HG03097 (cell line): ENCODE measurements at regions not wholly inside any gene's neighbourhood (a gene's known extent, or its start where the extent isn't known, plus 50 kb on each side); places are given as distances from the start of the nearest gene placed in this dataset.

Source experiments
- ATAC-seq: cut with Tn5 transposase; IDR thresholded peaks from one replicate; pipeline ENCODE4 v1.9.1; 2021; ENCODE audit not compliant: unreplicated experiment, low FRiP score

GRCh38 chr3:190728574-190729246 lies 133.8 kb downstream of the GMNC start:
- no peak for ATAC-seq

DNA sequence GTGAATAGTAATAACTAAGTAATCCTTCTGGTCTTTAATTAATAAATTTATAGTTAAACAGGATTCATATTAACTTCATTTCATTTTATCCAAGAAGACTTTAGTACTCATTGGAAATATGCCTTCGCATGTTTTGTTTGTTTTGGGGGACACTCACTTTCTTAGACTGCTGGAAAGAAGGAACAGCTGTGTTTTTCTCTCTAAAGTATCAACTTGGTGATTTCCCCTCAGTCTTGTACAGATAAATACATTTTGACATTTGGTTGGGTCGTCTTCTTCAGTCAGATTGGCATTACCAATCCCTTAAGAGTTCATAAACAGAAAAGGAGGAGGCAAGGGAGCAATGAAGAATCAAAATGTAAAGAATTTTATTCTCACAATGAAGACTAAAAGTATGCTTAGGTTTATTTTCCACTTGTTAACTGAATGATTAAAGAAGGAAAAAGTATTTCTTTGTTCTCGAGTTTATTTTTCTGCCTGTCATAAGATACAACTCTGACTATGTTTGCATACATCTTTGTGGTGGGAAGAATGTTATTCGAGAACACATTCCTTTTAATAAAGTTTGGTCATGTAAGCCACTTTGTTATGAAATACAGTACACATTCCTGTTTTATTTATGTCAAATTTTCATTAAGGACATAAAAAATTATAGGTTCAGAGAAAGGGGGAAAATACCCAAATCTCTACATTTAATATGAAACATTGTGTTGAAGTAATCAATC lies 140.2 kb downstream of the GMNC start:
- ATAC-seq, result no peak

- peak; percentile 93 for ATAC-seq
These were observed 141.2 kb downstream of the GMNC start for GRCh38 chr3:190721330-190721729.

DNA sequence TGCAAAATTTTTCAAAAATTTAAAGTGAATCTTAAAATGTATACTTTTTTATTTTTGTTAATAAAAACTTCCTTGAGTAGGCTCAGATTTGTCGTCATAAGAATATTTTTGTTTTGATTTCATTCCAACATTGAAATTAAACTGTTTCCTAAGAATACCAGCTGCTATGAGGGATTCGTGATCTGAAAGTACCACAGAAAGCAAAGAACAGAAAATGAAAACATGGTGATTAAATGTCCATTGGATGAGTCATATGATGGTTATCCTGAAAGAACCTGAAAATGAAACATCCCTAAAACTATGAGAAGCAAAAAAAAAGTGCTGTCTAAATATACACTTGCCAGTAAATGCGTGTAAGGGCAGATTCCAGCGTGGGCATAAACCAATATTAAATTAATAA lies 143.8 kb downstream of the GMNC start:
- ATAC-seq, result no peak

DNA sequence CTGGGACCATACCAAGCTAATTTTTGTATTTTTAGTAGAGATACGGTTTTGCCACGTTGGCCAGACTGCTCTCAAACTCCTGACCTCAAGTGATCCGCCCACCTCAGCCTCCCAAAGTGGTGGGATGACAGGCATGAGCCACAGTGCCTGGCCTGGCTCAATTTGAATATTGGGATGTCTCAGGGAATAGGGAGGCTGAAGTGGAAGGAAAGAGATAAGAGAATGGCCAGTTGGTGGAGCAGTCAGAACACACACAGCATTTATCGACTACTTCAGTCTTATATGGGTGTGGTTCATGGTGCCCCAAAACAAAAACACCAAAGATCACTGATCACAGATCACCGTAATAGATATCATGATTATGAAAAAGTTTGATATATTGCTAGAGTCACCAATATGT lies 144.4 kb downstream of the GMNC start:
- no peak for ATAC-seq

- no peak for ATAC-seq
These were observed 145.5 kb downstream of the GMNC start for GRCh38 chr3:190716961-190717360.

DNA sequence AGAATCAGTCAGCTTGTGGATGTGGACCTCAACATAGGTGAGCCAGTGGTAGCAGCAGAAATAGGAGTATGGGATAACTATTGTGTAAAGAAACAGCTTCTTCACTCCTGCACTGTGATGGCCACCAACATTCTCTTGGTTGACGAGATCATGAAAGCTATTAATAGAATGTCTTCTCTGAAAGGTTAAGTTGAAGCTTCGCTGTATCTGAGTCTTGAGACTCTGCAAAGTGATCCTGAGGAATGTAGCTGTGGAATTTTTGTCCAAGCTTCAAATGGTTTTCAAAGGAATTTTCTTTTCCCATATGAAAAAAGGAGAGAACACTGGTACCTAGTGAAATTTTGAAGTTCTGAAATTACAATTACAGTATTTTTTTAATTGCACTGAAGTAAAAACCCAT lies 146.3 kb downstream of the GMNC start:
- ATAC-seq, result no peak

GRCh38 chr3:190710723-190711122 lies 151.8 kb downstream of the GMNC start:
- ATAC-seq, result no peak

DNA sequence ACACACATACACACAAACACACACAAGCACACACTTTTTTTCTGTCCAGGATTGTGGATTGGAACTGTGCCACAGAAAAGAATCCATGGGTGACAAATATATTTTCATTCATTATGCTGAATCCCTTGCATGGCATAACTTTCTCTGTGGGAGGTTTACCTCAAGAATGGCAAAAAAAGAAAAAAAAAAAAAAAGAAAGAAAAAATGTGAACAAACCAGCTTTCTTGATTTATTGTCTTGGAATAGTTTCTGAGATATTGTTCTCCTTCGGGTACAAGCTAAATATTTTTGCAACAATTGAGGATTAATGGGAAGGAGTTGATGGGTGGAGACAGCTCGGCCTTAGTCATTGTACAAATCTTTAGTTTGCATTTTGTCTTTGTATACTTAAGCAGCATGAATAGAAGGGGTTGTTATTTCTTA lies 153.1 kb downstream of the GMNC start:
- no peak for ATAC-seq
